Choroid plexus epithelial cell (primary cell): ENCODE measurements at regions not wholly inside any gene's neighbourhood (a gene's known extent, or its start where the extent isn't known, plus 50 kb on each side); places are given as distances from the start of the nearest gene placed in this dataset.

ENCODE experiments used
- DNase-seq: peaks from one replicate; pipeline ENCODE4 v3.0.0-alpha.2; 2010; ENCODE audit warnings: low read depth
- H3K4me3 ChIP-seq: 2 replicates; pipeline ENCODE4 v1.5.1; 2011; ENCODE audit warnings: low read depth, mild to moderate bottlenecking, control low read depth, low read length, moderate library complexity
- CTCF ChIP-seq: conservative IDR thresholded peaks from 2 replicates; pipeline ENCODE4 v1.5.1; 2011; ENCODE audit warnings: low read depth, mild to moderate bottlenecking, control low read depth, inconsistent platforms, low read length, moderate library complexity

- no peak overlapping the region for H3K4me3 ChIP-seq
- DNase-seq: no peak
- TF ChIP-seq CTCF: no peak
Measured at GRCh38 chr1:58409336-58409735, 137.2 kb downstream of the OMA1 start.

GRCh38 chr1:58406301-58407071, 140.0 kb downstream of the OMA1 start:
- no peak overlapping the region for H3K4me3 ChIP-seq
- TF ChIP-seq CTCF: no peak
- DNase-seq: no peak

GRCh38 chr1:58405660-58406059, 140.9 kb downstream of the OMA1 start:
- H3K4me3 ChIP-seq: no peak overlapping the region
- no peak for TF ChIP-seq CTCF
- no peak for DNase-seq

GRCh38 chr1:58403894-58404293, 142.6 kb downstream of the OMA1 start:
- no peak for TF ChIP-seq CTCF
- no peak for DNase-seq
- no peak overlapping the region for H3K4me3 ChIP-seq

GRCh38 chr1:58402444-58402843, 144.1 kb downstream of the OMA1 start:
- DNase-seq: peak; percentile 27
- no peak for TF ChIP-seq CTCF
- H3K4me3 ChIP-seq: no peak overlapping the region

GRCh38 chr1:58401991-58402390, 144.5 kb downstream of the OMA1 start:
- peak; percentile 27 for DNase-seq
- no peak for TF ChIP-seq CTCF
- no peak overlapping the region for H3K4me3 ChIP-seq

- DNase-seq: no peak
- TF ChIP-seq CTCF: no peak
- no peak overlapping the region for H3K4me3 ChIP-seq
Measured at GRCh38 chr1:58399176-58399575, 147.3 kb downstream of the OMA1 start.
